GM18861 (cell line): ENCODE measurements at regions not wholly inside any gene's neighbourhood (a gene's known extent, or its start where the extent isn't known, plus 50 kb on each side); places are given as distances from the start of the nearest gene placed in this dataset.

Experiments used
- ATAC-seq: cut with Tn5 transposase; IDR thresholded peaks from one replicate; pipeline ENCODE4 v1.9.1; 2021; ENCODE audit not compliant: unreplicated experiment

DNA sequence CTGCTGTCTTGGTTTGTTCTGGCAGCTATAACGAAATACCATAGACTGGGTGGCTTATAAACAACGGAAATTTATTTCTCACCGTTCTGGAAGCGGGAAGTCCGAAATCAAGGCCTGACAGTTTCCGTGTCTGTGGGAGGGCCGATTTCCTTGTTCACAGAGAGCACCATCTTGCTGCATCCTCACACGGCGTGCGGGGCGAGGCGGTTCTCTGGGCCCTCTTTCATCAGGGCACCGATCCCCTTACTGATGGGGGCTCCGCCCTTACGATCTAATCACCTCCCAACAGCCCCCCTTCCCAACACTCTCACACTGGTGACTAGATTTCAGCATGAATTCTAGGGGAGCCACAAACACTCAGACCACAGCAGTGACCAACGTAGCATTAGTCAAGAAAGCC lies 578.3 kb upstream of the FAT1 start:
- no peak for ATAC-seq

DNA sequence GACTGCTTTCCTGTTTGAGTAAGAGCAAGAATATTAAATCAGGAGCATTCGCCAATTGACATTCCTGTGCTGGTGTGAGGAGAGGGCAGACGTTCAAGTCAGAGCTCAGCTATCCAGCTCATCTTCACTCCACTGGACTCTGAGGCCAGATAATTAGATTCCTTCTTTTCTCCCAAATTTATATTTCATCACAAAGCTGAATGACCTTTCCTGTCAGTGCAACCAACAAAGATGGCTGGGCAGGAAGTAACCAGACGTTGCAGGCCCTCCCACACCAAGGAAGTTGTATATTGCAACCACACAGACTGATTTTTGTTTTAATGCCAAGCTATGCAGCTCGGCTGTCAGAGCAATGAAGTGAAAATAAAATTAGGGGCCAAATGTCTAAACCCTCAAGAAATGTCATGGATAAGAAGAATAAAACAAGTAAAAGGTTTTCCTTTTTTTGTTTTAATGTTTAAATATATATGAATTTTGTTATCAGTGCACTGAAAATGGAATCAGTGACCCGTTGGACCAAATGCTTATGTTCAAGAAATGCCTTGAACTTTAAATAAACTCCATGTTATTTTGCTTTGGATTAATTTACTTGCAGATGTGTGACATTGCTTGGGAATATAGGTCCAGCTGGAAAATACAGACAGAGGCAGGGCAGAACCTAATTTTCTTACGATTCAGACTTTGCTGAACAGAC lies 578.9 kb upstream of the FAT1 start:
- no peak for ATAC-seq

DNA sequence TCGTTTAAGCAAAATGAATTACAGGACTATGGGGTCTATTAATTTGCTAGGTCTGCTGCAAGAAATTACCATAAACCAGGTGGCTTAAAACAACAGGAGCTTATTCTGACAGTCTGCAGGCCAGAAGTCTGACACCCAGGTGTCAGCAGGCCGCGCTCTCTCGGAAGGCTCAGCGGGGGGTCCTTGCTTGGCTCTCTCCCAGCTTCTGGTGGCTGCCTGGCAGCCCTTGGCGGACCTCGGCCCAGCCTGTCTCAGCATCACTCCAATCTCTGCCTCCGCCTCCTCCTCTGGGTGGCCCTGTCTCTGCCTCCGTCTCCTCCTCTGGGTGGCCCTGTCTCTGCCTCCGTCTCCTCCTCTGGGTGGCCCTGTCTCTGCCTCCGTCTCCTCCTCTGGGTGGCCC lies 580.5 kb upstream of the FAT1 start:
- no peak for ATAC-seq

DNA sequence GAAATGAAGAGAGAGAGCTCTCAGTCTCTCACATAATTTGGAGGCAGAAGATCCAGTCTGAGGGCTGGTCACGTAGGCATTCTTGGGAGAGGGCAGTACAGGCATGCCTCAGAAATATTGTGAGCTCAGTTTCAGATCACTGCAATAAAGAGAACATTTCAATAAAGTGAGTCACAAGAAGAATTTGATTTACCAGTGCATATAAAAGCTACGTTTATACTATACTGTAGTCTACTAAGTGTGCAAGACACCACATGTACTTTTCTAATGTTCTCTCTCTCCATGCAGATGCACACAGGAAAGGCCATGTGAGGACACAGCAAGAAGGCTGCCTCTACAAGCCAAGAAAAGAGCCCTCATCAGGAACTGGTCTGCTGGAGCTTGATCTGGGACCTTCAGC lies 583.5 kb upstream of the FAT1 start:
- ATAC-seq: no peak

DNA sequence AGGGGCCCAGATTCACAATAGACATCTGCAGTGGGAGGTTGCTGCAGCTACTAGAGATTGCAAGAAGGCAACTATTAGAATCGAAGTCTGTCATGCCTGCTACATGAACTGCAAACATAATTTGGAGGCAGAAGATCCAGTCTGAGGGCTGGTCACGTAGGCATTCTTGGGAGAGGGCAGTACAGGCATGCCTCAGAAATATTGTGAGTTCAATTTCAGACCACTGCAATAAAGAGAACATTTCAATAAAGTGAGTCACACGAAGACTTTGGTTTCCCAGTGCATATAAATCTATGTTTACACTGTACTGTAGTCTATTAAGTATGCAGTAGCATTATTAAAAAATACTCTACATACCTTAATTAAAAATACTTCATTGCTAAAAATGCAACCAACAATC lies 585.8 kb upstream of the FAT1 start:
- no peak for ATAC-seq

DNA sequence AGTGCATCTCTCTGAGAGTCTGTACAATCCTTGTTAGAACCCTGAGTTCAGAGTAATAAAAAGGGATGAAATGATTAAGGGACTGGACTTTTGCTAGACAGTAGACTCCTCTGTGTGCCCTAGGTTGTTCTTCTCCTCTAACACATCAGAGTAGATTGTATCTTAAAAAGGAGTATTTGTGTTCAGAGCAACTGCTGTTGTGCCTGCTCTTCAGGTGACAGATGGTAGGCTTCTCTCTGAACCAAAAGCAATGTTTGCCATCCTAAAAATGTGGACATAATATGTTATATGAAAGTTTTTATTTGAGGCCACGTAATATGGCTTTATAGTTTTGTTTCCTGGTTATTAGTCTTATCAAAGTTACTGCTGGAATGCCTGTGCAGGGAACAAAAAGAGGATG lies 588.6 kb upstream of the FAT1 start:
- no peak for ATAC-seq

DNA sequence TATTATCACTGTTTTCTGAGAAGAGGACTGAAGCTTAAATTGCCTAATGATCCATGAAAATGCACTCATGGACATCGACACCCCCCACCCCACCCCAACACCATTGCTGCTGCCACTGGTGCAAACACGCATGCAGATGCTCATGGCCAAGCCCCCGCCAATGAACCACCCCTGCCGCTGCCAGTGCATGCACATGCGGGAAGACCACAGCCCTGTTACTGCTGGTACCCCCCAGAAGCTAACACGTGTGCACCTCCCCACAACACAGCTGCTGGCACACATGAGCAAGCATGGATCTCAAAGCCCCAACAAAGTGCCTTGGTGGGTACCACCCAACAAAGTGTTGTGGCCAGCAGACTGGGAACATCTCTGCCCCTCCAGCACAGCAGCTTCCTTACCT lies 594.1 kb upstream of the FAT1 start:
- no peak for ATAC-seq

DNA sequence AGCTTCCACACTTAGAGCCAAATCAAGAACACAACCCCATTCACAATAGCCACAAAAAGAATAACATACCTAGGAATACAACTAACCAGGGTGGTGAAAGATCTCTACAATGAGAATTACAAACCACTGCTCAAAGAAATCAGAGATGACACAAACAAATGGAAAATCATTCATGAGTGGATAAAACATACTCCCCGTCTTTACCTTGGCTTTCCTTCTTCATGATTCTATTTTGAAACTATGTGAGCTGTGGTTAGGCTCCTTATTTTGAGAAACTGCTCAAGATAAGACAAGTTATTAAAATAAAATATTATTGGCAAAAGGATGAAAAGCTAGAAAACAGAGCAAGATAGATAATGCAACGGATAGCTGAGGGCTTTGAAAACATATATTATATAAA lies 598.1 kb upstream of the FAT1 start:
- ATAC-seq: no peak

DNA sequence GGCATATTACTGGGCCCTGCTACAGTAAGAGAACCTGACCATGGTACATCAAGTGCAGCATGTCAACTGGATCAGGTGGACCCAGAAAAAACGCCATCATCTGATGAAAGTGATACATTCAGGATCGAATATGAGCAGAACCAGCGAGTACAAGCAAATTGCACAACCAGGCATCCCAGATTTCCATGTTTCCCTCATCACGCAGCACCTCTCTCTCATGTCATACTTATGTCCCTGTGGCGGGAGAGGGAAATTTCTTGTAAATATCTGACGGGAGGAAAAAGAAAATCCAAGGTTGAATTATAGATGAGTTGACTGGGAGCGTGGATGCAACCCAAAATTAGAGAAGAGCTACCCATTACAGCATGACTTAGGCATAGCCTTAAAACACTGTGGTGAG lies 608.5 kb upstream of the FAT1 start:
- ATAC-seq: no peak

DNA sequence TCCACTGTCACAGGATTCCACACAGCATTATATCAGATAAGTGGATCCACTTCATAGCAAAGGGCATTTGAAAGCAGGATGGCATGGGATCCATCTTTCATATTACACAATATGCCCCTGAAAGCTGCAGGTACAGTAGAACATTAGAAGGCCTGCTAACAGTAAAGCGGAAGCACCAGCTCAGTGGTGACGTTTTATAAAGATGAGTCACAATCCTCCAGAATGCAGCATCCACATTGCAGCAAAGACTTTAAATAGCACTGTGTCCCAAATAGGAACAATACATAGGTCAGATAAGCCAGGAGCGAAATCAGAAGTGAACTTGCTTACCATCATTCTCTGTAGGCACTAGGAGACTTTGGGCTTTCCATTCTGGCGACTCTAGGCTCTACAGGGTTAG lies 609.5 kb upstream of the FAT1 start:
- ATAC-seq: no peak

DNA sequence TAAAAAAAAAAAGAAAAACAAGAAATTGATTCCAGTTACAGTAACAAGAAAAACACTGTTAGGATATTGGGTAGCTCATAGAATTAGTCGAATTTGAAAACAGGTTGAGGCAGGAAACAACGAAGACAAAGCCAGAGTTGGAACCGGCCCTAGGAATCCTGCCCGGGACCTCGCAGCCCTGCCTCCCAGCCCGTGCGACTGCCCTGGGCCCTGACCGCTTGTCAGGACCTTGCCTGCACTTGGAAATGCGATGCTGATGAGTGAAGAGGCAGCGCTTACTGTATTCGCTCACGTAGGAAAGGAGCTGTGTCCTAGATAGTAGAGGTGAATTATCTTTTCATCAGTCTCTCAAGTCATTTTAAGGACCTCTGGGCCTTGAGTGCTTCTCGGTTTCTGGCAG lies 611.7 kb upstream of the FAT1 start:
- no peak for ATAC-seq

DNA sequence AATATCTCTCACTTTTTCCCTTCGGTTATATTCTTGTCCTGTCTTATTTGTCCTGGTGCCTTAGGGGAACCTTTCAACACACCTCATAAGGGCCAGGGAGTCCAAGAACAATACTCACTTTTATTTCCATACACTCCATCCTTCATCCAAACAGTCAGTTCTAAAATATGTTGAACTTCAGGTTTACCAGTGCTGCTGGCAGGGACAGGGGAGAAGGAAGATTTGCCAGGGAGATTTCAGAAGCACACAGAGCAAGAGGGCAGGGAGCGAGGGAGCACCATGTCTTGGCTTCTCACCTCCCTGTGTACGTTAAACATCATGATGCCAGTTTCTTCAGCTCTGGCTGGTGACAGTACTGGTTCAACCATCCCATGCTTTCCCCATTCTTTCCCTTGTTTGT lies 631.1 kb upstream of the FAT1 start:
- no peak for ATAC-seq

DNA sequence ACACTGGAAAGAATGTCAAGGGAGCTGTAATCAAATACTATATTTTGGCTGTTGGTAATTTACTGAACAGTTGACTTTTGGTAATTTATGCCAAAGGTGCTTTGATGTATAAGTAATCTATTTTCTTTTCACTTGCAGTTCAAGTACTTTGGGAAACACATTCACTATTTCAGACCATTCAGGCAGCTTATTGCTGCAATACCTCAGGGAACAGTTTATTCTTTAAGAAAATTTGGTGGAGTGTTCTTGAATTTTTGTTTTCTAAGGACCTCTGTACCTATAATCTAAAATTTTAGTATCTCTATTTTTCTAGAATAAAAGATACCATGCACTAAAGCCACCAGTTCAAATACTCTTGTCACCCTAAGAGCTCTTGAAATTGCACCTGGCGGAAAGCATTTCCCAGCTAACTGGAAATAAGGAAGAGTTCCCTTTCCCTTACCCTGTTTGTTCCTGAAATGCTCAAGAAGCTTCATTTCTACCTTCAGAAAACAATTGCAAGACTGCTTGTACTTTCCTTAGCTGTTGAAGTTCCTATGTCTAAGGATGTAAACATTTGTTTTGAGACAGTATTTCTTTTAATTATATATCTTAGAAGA lies 633.5 kb upstream of the FAT1 start:
- ATAC-seq: no peak

DNA sequence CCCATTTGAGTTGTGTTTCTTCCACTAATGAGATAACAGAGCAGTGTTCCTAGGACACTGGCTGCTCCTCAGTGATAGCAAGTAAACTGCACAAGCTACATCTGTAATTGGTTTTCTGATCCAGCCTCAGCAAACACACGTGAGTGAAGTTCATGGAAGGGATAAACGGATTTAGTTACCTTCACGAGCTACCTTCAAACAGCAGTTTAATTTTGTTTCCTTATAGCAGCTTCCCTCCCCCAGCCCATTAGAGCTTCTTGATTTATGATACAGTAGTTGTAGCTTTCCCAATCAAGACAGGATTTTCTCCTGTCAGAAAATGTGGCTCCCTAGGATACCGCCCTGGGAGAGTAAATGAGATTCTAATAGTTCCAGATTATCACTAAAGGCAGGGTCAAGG lies 634.2 kb upstream of the FAT1 start:
- no peak for ATAC-seq

DNA sequence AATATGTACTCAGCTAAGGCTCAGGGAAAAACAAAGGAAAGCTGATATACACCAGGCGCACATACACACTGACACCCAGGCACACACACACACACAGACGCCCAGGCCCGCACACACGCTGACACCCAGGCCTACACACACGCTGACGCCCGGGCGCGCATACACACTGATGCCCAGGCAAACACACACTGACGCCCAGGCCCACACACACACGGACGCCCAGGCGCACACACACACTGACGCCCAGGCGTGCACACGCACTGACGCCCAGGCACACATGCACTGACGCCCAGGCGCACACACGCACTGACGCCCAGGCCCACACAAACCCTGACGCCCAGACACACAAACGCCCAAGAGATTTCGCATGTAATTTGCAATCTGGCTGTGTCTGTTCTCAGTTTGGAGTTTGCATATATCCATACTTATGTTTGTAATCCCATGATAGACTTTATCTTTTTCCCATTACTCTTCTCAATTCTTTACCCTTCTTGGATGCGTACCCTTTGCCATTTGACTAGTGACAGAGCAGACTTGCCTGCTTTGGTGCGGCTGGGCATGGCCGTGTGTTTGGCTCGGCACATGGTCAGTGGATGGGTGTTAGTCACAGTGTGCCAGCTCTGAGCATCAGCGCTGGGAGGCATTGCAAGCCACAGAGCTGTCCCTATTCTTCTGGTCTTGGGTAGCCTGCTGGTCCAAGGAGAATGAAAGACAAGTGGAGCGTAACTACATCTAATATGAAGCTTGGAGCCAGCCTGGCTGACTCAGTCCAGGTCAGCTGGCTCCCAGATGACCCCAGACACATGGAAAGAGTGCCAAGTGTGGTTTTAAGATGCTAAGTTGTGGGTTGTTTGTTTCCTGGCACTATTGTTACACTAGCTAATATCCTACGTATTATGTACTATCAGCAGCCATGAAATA lies 632.4 kb upstream of the ZFP42 start:
- ATAC-seq: no peak

DNA sequence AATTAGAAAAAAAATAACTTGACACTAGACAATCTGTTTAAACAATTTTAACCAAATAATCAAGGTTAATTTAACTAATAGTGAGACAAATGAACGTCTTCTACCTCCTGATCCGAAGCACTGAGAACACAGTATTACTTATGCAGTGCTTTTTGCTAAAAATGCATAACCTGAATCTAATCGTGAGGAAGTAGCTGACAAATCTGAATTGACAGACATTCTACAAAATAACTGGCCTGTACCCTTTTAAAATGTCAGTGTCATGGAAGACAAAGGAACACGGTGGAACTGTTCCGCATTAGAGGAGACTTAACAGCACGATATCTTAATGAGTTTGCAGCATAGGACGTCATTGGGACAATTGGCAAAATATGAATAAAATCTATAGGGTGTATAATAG lies 631.2 kb upstream of the ZFP42 start:
- no peak for ATAC-seq

DNA sequence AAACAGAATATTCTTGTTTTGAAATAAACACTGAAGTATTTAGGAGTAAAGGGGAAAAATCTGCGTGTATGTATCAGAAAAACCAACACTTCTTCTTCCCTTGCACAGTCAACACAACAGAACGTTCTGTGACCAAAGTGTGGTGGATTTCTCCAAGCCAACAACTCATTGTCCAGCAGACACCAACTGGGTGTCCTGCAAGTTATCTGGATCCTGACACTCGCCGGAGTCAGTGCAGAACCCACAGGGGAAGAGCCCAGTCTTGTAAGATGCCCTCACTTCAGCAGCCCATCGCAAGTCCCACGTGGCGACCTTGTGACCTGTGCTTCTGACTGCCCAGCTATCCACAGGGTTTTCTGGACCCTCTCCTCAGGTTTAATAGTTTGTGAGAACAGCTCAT lies 630.7 kb upstream of the ZFP42 start:
- no peak for ATAC-seq

DNA sequence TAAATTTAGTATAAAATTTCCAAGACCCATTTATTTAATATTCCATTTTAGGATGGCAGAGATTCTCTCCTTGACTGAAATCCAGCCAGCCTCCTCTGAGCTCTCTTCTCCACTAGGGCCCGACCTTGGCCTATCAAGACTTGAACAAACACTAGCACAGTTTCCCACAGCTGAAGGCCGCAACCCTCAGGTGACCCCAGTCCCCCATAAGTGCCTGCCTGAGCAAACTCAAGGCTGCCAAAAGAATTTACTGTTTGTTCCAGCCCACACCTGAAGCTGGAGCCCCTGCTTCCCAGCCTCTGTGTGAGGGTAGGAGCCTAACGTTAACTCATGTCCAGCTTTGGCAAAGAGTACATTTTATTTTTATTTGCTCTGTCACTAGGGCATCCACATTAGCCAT lies 629.0 kb upstream of the ZFP42 start:
- no peak for ATAC-seq

DNA sequence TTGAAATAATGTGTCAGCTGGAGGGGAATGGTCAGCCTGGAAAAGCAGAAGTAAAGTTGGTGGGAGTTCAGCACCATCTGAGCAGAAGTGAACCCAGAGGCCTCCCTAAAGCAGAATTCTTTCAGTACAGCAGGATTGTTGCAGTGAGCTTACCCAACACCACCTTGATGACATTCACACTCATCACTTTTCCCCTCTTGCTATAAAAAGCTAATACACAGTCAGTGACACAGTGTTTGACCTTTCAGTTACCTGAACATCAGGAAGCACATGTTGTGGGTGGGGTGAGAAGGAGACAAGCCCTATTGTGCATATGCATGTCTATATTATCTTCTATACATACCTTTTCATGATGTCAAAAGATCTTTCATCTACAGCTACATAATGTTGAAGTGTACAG lies 624.7 kb upstream of the ZFP42 start:
- no peak for ATAC-seq

DNA sequence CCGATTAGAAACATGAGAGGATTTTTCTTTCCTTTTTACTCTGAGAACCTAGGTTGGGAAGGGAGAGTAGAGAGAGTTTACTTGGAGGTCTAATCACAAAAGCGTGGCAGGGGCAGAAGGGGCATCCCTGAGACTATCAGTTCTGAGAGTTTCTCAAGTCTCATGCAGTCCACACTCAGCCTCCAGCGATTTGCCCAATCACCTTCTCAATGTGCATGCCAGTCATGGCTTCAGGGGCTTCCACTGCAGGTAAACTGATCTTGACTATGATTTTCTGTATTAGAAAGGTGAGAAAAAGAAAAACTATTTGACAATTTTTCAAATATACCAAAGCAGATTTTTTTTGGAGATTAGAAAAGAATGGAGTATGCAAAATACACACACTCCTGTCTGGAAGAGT lies 617.1 kb upstream of the ZFP42 start:
- no peak for ATAC-seq

DNA sequence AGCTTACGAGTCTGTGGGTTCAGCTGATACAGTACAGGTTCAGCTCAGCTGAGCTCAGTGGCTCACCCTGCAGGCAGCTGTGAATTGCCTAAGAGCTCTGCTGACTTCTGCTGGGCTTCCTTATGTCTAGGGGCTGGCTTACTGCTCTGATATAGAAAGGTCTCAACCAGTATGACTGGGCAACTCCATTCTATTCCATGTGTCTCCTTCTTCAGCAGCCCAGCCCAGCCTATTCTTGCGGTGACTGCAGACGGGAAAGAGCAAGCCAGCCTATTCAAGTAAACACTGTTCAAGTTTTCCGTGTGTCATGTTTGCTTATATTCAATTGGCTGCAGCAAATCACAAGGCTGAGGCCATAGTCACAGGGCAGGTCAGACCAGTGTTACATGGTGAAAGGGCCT lies 615.4 kb upstream of the ZFP42 start:
- ATAC-seq: no peak

DNA sequence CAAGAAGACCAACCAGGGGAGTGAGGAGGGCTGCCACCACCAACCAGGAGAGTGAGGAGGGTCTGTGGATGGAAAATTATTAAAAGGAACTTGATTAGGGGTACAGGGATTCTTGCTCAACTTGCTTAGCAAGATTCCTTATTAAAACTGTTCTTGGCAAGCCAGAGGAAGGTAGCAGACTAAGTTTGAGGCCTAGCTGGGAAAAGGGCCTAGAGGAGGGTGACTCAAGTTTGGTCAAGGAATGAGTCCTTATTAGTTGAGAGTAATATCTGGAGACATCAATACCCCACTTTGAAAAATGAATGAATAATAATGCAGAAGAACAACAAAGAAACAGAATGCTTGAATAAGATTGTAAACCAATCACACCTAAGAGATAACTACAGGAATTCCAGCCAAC lies 612.4 kb upstream of the ZFP42 start:
- ATAC-seq: no peak
